Activated CD4-positive, alpha-beta T cell treated with anti-CD3 and anti-CD28 coated beads, Interleukin-2, amount 50 U/mL, for 24 hours (primary cell): ENCODE measurements at regions not wholly inside any gene's neighbourhood (a gene's known extent, or its start where the extent isn't known, plus 50 kb on each side); places are given as distances from the start of the nearest gene placed in this dataset.
"Not testable (repeated sequence)": the region's sequence is repeated elsewhere in the genome, so short reads cannot be mapped to it uniquely, and the experiment has no call there.

Source experiments
- DNase-seq, 2 donors: peaks; one replicate each; pipeline ENCODE4 v3.0.0-alpha.2; 2020; ENCODE audit warnings: low read depth in 1 of 2, low spot score in 1 of 2

GRCh38 chr17:21514567-21514966 is 138.4 kb downstream of the KCNJ12 start:
- not testable (repeated sequence) for DNase-seq

DNA sequence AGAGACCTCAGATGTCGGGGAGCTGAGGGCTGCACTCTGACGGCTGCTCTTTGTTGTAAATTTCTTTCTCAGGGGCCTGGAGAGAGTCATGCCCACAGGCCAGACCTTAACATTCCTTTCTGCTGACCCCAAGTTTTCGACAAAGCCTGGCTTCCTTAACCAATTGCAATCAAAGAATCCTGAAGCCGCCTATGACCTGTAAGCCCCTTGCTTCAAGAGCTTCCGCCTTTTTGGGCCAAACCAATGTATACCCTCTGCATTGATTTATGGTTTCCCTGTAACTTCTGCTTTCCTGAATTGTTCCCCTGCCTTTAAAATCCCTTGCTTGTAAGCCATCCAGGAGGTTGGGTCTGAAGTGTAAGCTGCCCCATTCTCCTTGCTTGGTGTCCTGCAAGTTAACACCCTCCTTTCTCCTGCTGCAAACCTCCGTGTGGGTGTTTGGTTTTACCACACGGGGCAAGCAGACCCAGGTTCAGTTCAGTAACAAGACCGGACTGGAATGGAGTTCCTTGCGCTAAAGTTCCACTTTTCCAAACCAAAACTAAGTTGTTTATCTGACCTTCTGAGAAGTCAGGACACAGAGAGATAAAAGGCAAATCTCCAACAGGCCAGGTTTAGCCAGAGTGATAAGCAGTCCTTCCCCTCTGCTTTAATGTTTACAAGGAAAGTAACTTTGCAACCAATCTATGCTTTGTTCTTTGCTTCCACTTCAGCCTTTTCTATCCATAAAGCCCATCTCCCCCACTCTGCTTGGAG is 141.6 kb downstream of the KCNJ12 start:
- no peak for DNase-seq

GRCh38 chr17:21522755-21523336 is 146.7 kb downstream of the KCNJ12 start:
- DNase-seq = no peak

- no peak for DNase-seq
Observed at GRCh38 chr17:21523497-21524210, 147.5 kb downstream of the KCNJ12 start.

- no peak for DNase-seq
Observed at GRCh38 chr17:21524211-21524591, 148.0 kb downstream of the KCNJ12 start.

- DNase-seq = no peak
Observed at GRCh38 chr17:21525464-21526130, 149.4 kb downstream of the KCNJ12 start.

DNA sequence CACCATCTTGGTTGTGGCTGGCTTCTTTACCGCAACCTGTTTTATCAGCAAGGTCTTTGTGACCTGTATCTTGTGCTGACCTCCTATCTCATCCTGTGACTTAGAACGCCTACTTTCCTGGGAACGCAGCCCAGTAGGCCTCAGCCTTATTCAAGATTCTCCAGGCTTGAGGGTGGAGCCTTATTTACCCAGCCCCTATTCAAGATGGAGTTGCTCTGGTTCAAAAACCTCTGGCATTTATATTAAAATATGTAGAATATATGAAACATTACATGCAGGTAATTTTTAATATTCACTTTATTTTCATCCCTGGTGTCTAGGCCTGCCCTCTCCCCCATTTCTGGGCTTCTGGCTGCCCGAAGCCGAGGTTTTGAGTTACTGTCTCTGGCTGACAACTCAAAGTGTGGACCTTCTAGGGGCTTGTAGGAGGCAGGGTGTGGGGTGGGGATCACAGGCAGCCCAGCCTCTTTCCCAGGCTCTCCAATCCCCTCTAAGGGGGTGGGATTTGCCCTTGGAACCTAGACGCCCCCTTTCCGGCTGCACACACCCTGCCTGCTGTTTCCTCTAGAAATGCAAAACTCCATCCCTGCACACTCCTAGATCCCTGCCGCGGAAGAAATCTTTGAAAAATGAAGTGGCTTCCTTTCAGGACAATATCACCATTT is 152.0 kb downstream of the KCNJ12 start:
- no peak for DNase-seq

GRCh38 chr17:21530311-21530710 is 154.2 kb downstream of the KCNJ12 start:
- no peak for DNase-seq

DNA sequence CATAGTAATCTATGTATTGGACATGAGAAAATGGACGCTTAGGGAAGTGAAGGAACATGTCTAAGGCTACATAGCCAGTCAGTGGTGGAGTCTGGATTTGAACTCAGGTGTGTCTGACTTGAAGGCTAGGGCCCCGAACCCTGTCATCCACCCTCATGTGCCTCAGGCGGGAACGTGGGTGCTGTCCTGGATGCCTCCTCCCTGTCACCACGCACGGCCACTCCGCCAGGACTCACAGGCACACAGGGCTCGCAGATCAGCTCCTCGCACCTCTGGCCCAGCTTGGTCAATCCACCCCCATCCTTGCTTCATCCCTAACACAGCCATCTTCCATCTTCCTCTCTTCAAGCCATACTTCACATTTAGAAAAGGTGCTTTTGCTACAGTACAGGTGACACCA is 154.7 kb downstream of the KCNJ12 start:
- DNase-seq = no peak

GRCh38 chr17:21532763-21533385 is 156.7 kb downstream of the KCNJ12 start:
- DNase-seq = no peak

GRCh38 chr17:21535686-21536375 is 156.5 kb upstream of the KCNJ18 start:
- DNase-seq = no peak

DNA sequence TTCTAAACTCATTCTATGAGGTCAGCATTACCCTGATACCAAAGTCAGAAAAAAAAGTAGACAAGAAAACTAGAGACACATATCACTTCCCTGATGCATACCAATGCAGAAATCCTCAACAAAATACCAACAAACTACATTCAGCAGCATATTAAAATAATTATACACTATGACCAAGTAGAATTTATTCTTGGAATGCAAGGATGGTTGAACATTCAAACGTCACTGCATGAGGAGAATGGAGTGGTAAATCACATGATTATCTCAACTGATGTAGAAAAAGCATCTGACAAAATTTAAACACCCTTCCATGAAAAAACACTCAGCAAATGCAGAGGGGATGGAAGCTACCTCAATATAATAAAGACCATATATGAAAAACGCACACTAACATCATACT is 155.0 kb upstream of the KCNJ18 start:
- DNase-seq = no peak

DNA sequence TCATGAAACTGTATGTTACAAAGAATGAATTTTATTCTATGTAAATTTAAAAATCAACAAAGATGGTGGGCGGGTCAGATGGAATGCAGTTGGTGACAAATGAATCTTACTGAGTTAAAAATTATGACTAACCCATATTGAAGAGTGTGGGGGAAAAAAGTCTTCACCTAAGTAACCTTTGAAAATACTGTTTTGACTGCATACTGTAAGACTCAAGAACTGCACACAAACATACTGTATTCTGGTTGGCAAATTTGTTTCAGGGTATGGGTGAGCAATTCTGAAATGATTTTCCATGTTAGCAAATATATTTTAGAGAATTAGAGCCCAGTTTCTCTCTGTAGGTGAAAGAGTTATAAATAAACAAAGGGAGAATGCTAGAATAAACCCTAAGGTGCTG is 153.7 kb upstream of the KCNJ18 start:
- no peak for DNase-seq

DNA sequence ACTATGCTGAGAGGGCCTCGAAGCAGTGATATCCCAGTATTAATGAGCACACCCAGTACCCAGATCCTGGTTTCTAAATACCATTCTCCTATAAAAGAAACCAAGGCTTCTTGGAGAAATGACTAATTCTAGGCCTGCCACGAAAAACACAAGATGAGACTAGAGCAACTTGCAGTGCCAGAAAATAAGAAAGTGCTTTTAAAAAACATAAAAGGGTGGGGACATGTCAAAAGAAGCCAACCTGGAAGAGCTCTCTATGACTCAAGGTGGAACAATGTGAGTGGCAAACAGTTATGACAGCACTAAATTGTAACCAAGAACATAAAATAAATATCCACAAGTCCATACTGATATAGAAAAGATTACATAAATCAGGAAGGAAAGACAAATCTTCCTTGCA is 153.2 kb upstream of the KCNJ18 start:
- no peak for DNase-seq

DNA sequence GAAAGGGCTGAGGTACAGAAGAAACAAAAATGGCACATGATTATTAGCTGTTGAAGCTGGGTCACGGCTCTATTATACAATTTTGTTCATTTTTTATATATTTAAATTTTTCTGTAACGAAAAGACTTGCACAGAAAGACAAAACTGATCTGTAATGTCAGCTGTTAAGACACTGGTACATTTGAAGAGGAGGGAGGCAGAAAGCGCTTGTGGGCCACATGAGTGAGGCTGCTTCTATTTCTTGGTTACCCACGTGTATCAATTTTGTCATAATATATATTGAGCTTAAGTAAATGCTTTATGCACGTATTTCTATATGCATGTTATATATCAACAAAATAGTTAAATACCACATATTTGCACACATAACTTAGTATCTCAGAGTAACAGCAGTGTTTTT is 151.8 kb upstream of the KCNJ18 start:
- DNase-seq = no peak

- DNase-seq = no peak
Observed at GRCh38 chr17:21542070-21542469, 150.3 kb upstream of the KCNJ18 start.

DNA sequence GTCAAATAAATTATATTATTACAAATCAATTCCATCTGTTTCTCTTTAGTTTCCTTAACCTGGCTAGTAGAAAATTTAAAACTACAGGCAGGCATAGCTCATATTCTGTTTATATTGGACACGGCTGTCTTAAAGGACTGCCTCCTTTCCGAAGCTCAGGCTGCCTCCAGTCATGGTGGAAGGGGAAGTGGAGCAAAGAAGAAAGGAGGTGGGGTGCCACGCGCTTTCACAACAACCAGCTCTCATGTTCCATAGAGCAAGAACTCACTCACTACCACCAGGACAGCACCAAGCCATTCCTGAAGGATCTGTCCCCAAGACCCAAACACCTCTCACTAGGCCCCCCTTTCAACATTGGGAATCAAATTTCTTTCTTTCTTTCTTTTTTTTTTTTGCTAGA is 149.3 kb upstream of the KCNJ18 start:
- DNase-seq = no peak

GRCh38 chr17:21545064-21545463 is 147.3 kb upstream of the KCNJ18 start:
- DNase-seq = no peak

DNA sequence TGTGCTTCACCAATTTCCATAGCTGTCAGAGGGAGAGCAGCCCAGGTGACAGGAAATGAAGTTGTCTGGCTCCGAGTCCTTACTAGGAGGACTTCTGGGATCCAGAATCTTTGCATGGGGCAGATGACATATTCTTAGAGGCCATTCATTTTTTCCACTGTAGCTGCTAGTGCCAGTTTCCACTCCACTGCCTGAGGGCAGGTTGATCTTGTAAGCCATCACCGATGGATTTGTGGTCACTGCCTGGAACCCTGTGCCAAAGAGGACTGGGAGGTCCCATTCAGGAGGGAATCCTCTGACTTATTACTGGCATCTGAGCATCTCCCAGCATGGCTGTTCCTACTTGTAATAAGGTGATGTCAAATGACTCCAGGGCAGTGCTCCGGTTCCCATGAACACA is 144.1 kb upstream of the KCNJ18 start:
- no peak for DNase-seq

DNA sequence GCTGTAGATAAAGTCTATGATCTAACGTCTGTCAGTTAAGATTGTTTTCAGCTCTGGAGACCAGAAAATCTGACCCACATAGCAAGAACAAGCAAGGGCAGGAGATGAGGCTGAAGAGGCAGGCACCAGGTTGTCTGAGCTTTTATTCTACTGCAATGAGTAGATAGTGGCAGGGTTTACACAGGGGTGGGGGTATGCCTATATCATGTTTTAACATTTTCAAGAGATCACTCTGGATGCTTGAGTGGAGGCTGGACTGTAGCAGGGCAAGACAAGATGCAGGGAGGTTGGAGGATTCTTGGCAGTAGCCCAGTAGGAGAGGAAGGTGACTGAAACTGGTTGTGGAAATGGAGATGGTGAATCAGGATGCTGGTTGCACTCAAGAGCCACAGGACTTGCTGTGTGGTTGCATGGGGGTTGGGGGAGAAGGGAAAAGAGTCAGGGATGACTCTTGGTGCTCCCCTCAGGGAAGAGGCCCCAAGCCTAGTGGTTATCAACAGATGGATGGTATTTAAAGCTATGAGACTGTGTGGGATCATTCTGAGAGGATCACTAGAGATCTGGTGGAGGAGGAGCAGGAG is 143.1 kb upstream of the KCNJ18 start:
- DNase-seq = no peak
